ENCODE measurements at regions not wholly inside any gene's neighbourhood (a gene's known extent, or its start where the extent isn't known, plus 50 kb on each side); places are given as distances from the start of the nearest gene placed in this dataset.

GRCh38 chr5:158302029-158302428 is 443.1 kb upstream of the CLINT1 start:
- no peak for TF ChIP-seq POLR2A (IDR thresholded peaks at IDR 0.05)
- TF ChIP-seq CTCF (IDR thresholded peaks at IDR 0.05), result no peak

Measured in Peyer's patch (tissue), 4 donors.